AG09319 (cell line): ENCODE measurements at regions not wholly inside any gene's neighbourhood (a gene's known extent, or its start where the extent isn't known, plus 50 kb on each side); places are given as distances from the start of the nearest gene placed in this dataset.

Experiments
- DNase-seq: peaks from one replicate; pipeline ENCODE4 v3.0.0-alpha.2; 2010; ENCODE audit warnings: low read depth; ENCODE audit errors: extremely low read depth
- TF ChIP-seq, protein P1 (sequence below): IDR thresholded peaks from 2 replicates; pipeline ENCODE4 v1.5.1; 2011; ENCODE audit warnings: low read depth, mild to moderate bottlenecking, inconsistent platforms, low read length, moderate library complexity

- no peak for DNase-seq
These were observed 447.0 kb downstream of the CNTNAP4 start for GRCh38 chr16:76724181-76724580.

DNA sequence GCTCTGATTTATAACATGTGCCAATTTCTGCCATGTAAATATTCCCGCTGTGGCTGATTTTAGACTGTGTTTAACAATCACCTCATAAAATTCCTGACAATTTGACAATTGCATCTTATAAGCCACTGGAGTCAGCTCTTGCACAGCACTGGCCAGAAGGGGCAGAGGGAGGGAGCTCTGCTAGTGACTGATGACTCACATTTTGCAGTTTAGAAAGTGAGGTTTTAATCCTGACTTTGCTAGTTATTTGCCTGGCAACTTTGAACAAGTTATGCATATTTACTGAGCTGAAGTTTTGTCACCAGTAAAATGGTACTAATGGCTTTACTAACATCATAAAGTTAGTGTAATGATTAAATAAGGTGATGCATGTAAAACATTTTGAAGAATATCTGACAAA is 452.3 kb downstream of the CNTNAP4 start:
- DNase-seq = no peak

More at GRCh38 chr16:76724181-76724580, 447.0 kb downstream of the CNTNAP4 start:
- TF ChIP-seq, protein P1, sequence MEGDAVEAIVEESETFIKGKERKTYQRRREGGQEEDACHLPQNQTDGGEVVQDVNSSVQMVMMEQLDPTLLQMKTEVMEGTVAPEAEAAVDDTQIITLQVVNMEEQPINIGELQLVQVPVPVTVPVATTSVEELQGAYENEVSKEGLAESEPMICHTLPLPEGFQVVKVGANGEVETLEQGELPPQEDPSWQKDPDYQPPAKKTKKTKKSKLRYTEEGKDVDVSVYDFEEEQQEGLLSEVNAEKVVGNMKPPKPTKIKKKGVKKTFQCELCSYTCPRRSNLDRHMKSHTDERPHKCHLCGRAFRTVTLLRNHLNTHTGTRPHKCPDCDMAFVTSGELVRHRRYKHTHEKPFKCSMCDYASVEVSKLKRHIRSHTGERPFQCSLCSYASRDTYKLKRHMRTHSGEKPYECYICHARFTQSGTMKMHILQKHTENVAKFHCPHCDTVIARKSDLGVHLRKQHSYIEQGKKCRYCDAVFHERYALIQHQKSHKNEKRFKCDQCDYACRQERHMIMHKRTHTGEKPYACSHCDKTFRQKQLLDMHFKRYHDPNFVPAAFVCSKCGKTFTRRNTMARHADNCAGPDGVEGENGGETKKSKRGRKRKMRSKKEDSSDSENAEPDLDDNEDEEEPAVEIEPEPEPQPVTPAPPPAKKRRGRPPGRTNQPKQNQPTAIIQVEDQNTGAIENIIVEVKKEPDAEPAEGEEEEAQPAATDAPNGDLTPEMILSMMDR = no peak

DNA sequence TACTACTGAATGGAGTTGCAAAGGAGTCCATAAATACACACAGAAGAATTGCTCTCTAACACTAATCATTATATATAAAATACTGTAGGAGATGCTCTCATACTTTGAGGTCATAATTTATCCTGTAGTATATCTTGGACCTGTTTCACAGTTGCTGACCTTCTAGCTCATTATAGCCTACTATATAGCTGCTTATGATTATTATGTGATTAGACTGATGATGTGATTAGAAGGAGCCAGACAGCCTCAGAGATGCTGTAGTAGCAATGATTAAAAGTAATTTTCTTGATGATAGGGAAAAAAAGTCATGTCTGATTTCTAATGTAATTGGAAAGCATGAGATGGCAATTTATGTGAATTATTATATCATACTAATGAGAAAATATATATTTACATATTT is 455.7 kb downstream of the CNTNAP4 start:
- DNase-seq = no peak
- TF ChIP-seq, protein P1 = no peak

More for the DNA sequence above, 452.3 kb downstream of the CNTNAP4 start:
- TF ChIP-seq, protein P1 = no peak

DNA sequence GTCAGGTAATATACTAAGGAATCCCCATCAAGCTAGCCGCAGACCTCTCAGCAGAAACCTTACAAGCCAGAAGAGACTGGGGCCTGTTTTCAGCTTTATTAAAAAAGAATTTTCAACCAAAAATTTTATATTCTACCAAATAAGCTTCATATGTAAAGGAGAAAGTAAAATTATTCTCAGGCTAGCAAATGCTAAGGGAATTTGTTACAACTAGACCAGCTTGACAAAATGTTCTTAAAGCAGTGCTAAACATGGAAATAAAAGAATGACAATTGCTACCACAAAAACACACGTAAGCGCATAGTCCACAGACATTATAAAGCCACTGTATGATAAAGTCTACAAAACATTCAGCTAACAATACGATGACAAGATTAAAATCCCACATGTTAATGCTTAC is 449.4 kb upstream of the MON1B start:
- TF ChIP-seq, protein P1 = no peak
- no peak for DNase-seq

GRCh38 chr16:76748461-76749348 is 442.3 kb upstream of the MON1B start:
- no peak for DNase-seq
- TF ChIP-seq, protein P1 = no peak

DNA sequence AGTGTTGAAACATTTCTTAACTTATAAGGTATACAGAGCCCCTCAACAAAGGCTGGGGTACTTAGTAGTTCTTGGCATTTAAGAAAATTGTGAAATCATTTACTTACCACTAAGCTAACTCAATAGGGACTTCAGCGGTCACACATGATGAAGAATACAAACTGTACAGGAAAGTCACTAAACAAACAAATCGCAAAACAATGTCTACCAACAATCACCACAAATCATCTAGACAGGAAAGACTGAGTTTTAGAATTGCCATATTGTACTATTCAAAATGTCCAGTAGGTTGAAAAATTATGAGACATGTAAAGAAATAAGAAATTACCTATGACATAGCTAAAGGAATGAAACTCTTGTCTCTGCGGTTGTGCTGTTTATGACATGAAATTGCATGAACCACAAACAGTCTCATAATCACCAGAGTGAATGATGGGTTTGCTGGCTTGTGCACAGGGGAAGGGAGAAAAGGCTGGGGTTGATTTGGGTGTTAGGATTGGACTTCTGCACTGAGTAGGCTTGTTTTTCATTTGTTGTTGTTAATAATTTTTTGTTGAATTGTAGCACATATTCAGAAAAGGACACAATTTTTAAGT is 441.1 kb upstream of the MON1B start:
- TF ChIP-seq, protein P1 = no peak
- no peak for DNase-seq

DNA sequence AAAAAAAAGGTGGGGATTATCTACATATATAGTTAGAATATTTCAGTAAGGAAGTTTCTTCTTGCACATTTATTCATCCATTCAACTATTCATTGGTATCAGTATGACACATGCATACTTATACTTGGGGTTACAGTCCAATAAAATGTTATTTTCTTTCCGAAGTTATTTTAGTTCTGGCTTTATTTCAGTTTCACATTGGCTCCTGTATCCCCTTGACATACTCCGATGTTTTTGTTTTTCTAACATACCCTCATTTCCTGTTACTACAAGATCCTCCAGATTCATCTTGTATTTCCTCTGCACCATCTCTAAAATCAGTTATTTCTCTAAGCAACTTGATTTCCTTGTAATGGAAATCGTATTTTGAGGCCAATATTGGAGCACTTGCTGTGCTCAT is 435.5 kb upstream of the MON1B start:
- TF ChIP-seq, protein P1 = no peak
- no peak for DNase-seq
